ENCODE measurements at regions not wholly inside any gene's neighbourhood (a gene's known extent, or its start where the extent isn't known, plus 50 kb on each side); places are given as distances from the start of the nearest gene placed in this dataset.

GRCh38 chr6:77073410-77073760 lies 389.9 kb downstream of the HTR1B start:
- ATAC-seq (no peak), DNase-seq (no peak)
- H3K36me3 ChIP-seq (ENCODE audit: control insufficient read depth in 2 of 3, insufficient read depth in 3 of 3, low read length in 3 of 3), result no peaks in the 10 kb centered on the region
- no peaks in the 10 kb centered on the region for H3K4me1 Mint-ChIP-seq
- no peak overlapping the region for H3K27ac ChIP-seq (ENCODE audit: low read depth, low read length)
- H3K9me3 Mint-ChIP-seq, result peaks cover 0 to 15% (median 9%) of the 10 kb centered on the region in 11 donors
- H3K4me3 Mint-ChIP-seq, result no peak overlapping the region
- no peaks in the 10 kb centered on the region for H3K4me1 ChIP-seq (ENCODE audit: control insufficient read depth in 2 of 2, insufficient read depth in 2 of 2, low read length in 2 of 2)
- no peaks in the 10 kb centered on the region for H3K36me3 Mint-ChIP-seq
- H3K27me3 Mint-ChIP-seq, result no peaks in the 10 kb centered on the region
- H3K9me3 ChIP-seq (ENCODE audit: control insufficient read depth in 2 of 3, low read length in 3 of 3), result no peaks in the 10 kb centered on the region
- POLR2A ChIA-PET, result no interaction called here
- H3K27ac Mint-ChIP-seq, result no peak overlapping the region
- no peak overlapping the region for H3K4me3 ChIP-seq (ENCODE audit: low read length)
- CTCF ChIA-PET, result no interaction called here
- no peaks in the 10 kb centered on the region for H3K27me3 ChIP-seq (ENCODE audit: control insufficient read depth in 2 of 2, insufficient read depth in 2 of 2, low read length in 2 of 2)
- intact Hi-C loops (cut with micrococcal nuclease), result no loop called here

- Histone ChIP-seq H3K4me1 (ENCODE audit: control insufficient read depth in 2 of 2, insufficient read depth in 2 of 2, low read length in 2 of 2) (no peaks in the 10 kb centered on the region), H3K27me3 (ENCODE audit: control insufficient read depth in 2 of 2, insufficient read depth in 2 of 2, low read length in 2 of 2) (no peaks in the 10 kb centered on the region), H3K9me3 (ENCODE audit: control insufficient read depth in 2 of 3, low read length in 3 of 3) (no peaks in the 10 kb centered on the region), H3K4me3 (ENCODE audit: low read length) (no peak overlapping the region), H3K27ac (ENCODE audit: low read depth, low read length) (no peak overlapping the region), H3K36me3 (ENCODE audit: control insufficient read depth in 2 of 3, insufficient read depth in 3 of 3, low read length in 3 of 3) (no peaks in the 10 kb centered on the region)
- intact Hi-C loops (cut with micrococcal nuclease), result no loop called here
- Mint-ChIP-seq H3K27me3 (no peaks in the 10 kb centered on the region), H3K36me3 (no peaks in the 10 kb centered on the region), H3K4me1 (no peaks in the 10 kb centered on the region), H3K27ac (no peak overlapping the region), H3K9me3 (peaks cover 0 to 12% (median 9%) of the 10 kb centered on the region in 11 donors), H3K4me3 (no peak overlapping the region)
- CTCF ChIA-PET, result interaction anchor here (0.6 kb wide), 1 partner anchor 15 kb away, joined by 4 read pairs; no protein-coding TSS in a partner anchor
- POLR2A ChIA-PET, result no interaction called here
- DNase-seq, result no peak
- no peak for ATAC-seq
Measured at GRCh38 chr6:77072694-77073409, 390.4 kb downstream of the HTR1B start.

GRCh38 chr6:77063494-77063893 lies 399.8 kb downstream of the HTR1B start:
- intact Hi-C loops (cut with micrococcal nuclease), result no loop called here

GRCh38 chr6:77055711-77056110 lies 407.6 kb downstream of the HTR1B start:
- no peak overlapping the region for H3K27ac Mint-ChIP-seq
- Histone ChIP-seq H3K27ac (ENCODE audit: low read depth, low read length) (no peak overlapping the region), H3K36me3 (ENCODE audit: control insufficient read depth in 2 of 3, insufficient read depth in 3 of 3, low read length in 3 of 3) (no peaks in the 10 kb centered on the region), H3K27me3 (ENCODE audit: control insufficient read depth in 2 of 2, insufficient read depth in 2 of 2, low read length in 2 of 2) (no peaks in the 10 kb centered on the region), H3K9me3 (ENCODE audit: control insufficient read depth in 2 of 3, low read length in 3 of 3) (no peaks in the 10 kb centered on the region), H3K4me3 (ENCODE audit: low read length) (no peak overlapping the region), H3K4me1 (ENCODE audit: control insufficient read depth in 2 of 2, insufficient read depth in 2 of 2, low read length in 2 of 2) (no peaks in the 10 kb centered on the region)
- intact Hi-C loops (cut with micrococcal nuclease), result no loop called here
- H3K27me3 Mint-ChIP-seq, result no peaks in the 10 kb centered on the region
- H3K4me1 Mint-ChIP-seq, result no peaks in the 10 kb centered on the region
- DNase-seq (no peak), ATAC-seq (no peak)
- peaks cover 4 to 35% (median 19%) of the 10 kb centered on the region in 11 donors for H3K9me3 Mint-ChIP-seq
- ChIA-PET CTCF (no interaction called here), POLR2A (interaction anchor here (0.7 kb wide), 1 partner anchor 230 kb away, joined by 3 read pairs; no protein-coding TSS in a partner anchor)
- H3K36me3 Mint-ChIP-seq, result no peaks in the 10 kb centered on the region
- no peak overlapping the region for H3K4me3 Mint-ChIP-seq

More at GRCh38 chr6:77063494-77063893, 399.8 kb downstream of the HTR1B start:
- Mint-ChIP-seq H3K36me3 (no peaks in the 10 kb centered on the region), H3K9me3 (peaks cover 2 to 24% (median 7%) of the 10 kb centered on the region in 11 donors), H3K27ac (no peak overlapping the region), H3K4me1 (no peaks in the 10 kb centered on the region), H3K27me3 (no peaks in the 10 kb centered on the region), H3K4me3 (no peak overlapping the region)
- DNase-seq, result no peak
- CTCF ChIA-PET, result no interaction called here
- Histone ChIP-seq H3K9me3 (ENCODE audit: control insufficient read depth in 2 of 3, low read length in 3 of 3) (peaks cover 0 to 9% (median 0%) of the 10 kb centered on the region in 3 experiments), H3K36me3 (ENCODE audit: control insufficient read depth in 2 of 3, insufficient read depth in 3 of 3, low read length in 3 of 3) (no peaks in the 10 kb centered on the region), H3K27me3 (ENCODE audit: control insufficient read depth in 2 of 2, insufficient read depth in 2 of 2, low read length in 2 of 2) (no peaks in the 10 kb centered on the region), H3K4me1 (ENCODE audit: control insufficient read depth in 2 of 2, insufficient read depth in 2 of 2, low read length in 2 of 2) (no peaks in the 10 kb centered on the region), H3K4me3 (ENCODE audit: low read length) (no peak overlapping the region), H3K27ac (ENCODE audit: low read depth, low read length) (no peak overlapping the region)
- POLR2A ChIA-PET, result no interaction called here
- ATAC-seq, result no peak

- Mint-ChIP-seq H3K4me3 (no peak overlapping the region), H3K36me3 (peaks cover 0 to 5% (median 0%) of the 10 kb centered on the region in 5 donors), H3K9me3 (peaks cover 4 to 30% (median 18%) of the 10 kb centered on the region in 11 donors), H3K27me3 (no peaks in the 10 kb centered on the region), H3K4me1 (no peaks in the 10 kb centered on the region), H3K27ac (no peak overlapping the region)
- intact Hi-C loops (cut with micrococcal nuclease), result no loop called here
- Histone ChIP-seq H3K4me3 (ENCODE audit: low read length) (no peak overlapping the region), H3K36me3 (ENCODE audit: control insufficient read depth in 2 of 3, insufficient read depth in 3 of 3, low read length in 3 of 3) (no peaks in the 10 kb centered on the region), H3K27me3 (ENCODE audit: control insufficient read depth in 2 of 2, insufficient read depth in 2 of 2, low read length in 2 of 2) (no peaks in the 10 kb centered on the region), H3K9me3 (ENCODE audit: control insufficient read depth in 2 of 3, low read length in 3 of 3) (peaks cover 0 to 7% (median 0%) of the 10 kb centered on the region in 3 experiments), H3K27ac (ENCODE audit: low read depth, low read length) (no peak overlapping the region), H3K4me1 (ENCODE audit: control insufficient read depth in 2 of 2, insufficient read depth in 2 of 2, low read length in 2 of 2) (no peaks in the 10 kb centered on the region)
- CTCF ChIA-PET, result no interaction called here
- DNase-seq, result no peak
- POLR2A ChIA-PET, result no interaction called here
- ATAC-seq, result no peak
Measured at GRCh38 chr6:77040568-77041195, 422.6 kb downstream of the HTR1B start.

- DNase-seq (no peak), ATAC-seq (no peak)
- Mint-ChIP-seq H3K9me3 (peaks cover 4 to 30% (median 18%) of the 10 kb centered on the region in 11 donors), H3K4me1 (no peaks in the 10 kb centered on the region), H3K27ac (no peak overlapping the region), H3K4me3 (no peak overlapping the region), H3K36me3 (peaks cover 0 to 5% (median 0%) of the 10 kb centered on the region in 5 donors), H3K27me3 (no peaks in the 10 kb centered on the region)
- Histone ChIP-seq H3K27ac (ENCODE audit: low read depth, low read length) (no peak overlapping the region), H3K36me3 (ENCODE audit: control insufficient read depth in 2 of 3, insufficient read depth in 3 of 3, low read length in 3 of 3) (no peaks in the 10 kb centered on the region), H3K27me3 (ENCODE audit: control insufficient read depth in 2 of 2, insufficient read depth in 2 of 2, low read length in 2 of 2) (no peaks in the 10 kb centered on the region), H3K4me3 (ENCODE audit: low read length) (no peak overlapping the region), H3K4me1 (ENCODE audit: control insufficient read depth in 2 of 2, insufficient read depth in 2 of 2, low read length in 2 of 2) (no peaks in the 10 kb centered on the region), H3K9me3 (ENCODE audit: control insufficient read depth in 2 of 3, low read length in 3 of 3) (peaks cover 0 to 7% (median 0%) of the 10 kb centered on the region in 3 experiments)
- ChIA-PET CTCF (no interaction called here), POLR2A (no interaction called here)
- intact Hi-C loops (cut with micrococcal nuclease), result no loop called here
Measured at GRCh38 chr6:77038807-77039206, 424.5 kb downstream of the HTR1B start.

- Histone ChIP-seq H3K27me3 (ENCODE audit: control insufficient read depth in 2 of 2, insufficient read depth in 2 of 2, low read length in 2 of 2) (no peaks in the 10 kb centered on the region), H3K36me3 (ENCODE audit: control insufficient read depth in 2 of 3, insufficient read depth in 3 of 3, low read length in 3 of 3) (no peaks in the 10 kb centered on the region), H3K27ac (ENCODE audit: low read depth, low read length) (no peak overlapping the region), H3K9me3 (ENCODE audit: control insufficient read depth in 2 of 3, low read length in 3 of 3) (peaks cover 0 to 7% (median 0%) of the 10 kb centered on the region in 3 experiments), H3K4me1 (ENCODE audit: control insufficient read depth in 2 of 2, insufficient read depth in 2 of 2, low read length in 2 of 2) (no peaks in the 10 kb centered on the region), H3K4me3 (ENCODE audit: low read length) (no peak overlapping the region)
- no peak for ATAC-seq
- Mint-ChIP-seq H3K4me1 (no peaks in the 10 kb centered on the region), H3K9me3 (peaks cover 4 to 30% (median 18%) of the 10 kb centered on the region in 11 donors), H3K36me3 (peaks cover 0 to 5% (median 0%) of the 10 kb centered on the region in 5 donors), H3K4me3 (no peak overlapping the region), H3K27me3 (no peaks in the 10 kb centered on the region), H3K27ac (no peak overlapping the region)
- ChIA-PET CTCF (no interaction called here), POLR2A (no interaction called here)
- intact Hi-C loops (cut with micrococcal nuclease), result no loop called here
- DNase-seq, result no peak
Measured at GRCh38 chr6:77037439-77037838, 425.9 kb downstream of the HTR1B start.
